IMR-90 (cell line): ENCODE measurements at regions not wholly inside any gene's neighbourhood (a gene's known extent, or its start where the extent isn't known, plus 50 kb on each side); places are given as distances from the start of the nearest gene placed in this dataset.

ENCODE experiments used
- ATAC-seq: fragments of 200-7000 bp; cut with Tn5 transposase; 2 replicates; pipeline ENCODE4 v1.9.1; 2020; ENCODE audit warnings: low read depth, mild to moderate bottlenecking, moderate library complexity
- BruUV-seq: library from RNA; stranded (reverse); fragments of 400-500 nt; replicated peaks from 2 replicates; lab custom pipeline; 2021; lab: Mats Ljungman, UMichigan
- CTCF ChIA-PET: fragments of 300-600 bp; formaldehyde crosslinking; extraction: SDS; loops from one replicate; lab custom pipeline; 2021; ENCODE audit warnings: antibody characterized with exemption; lab: Yijun Ruan, JAX
- POLR2A ChIA-PET: fragments of 300-600 bp; sonication (Branson Sonifier 250); formaldehyde crosslinking; loops from one replicate; lab custom pipeline; 2022; ENCODE audit warnings: antibody characterized with exemption; ENCODE audit not compliant: unreplicated experiment; lab: Charles Lee
- DNase-seq: peaks from one replicate; pipeline ENCODE4 v3.0.0; 2013
- H2AFZ ChIP-seq: replicated peaks from 2 replicates; pipeline ENCODE3; 2013; ENCODE audit warnings: low read length, mild to moderate bottlenecking; ENCODE audit not compliant: poor library complexity
- H2AK5ac ChIP-seq: 2 replicates; pipeline ENCODE4 v1.6.1; 2013; ENCODE audit warnings: low read depth, low read length, inconsistent platforms
- H2AK9ac ChIP-seq: replicated peaks from 2 replicates; pipeline ENCODE3; 2013; ENCODE audit warnings: mild to moderate bottlenecking, low read depth, low read length, moderate library complexity; ENCODE audit not compliant: poor library complexity
- H2BK120ac ChIP-seq: 2 replicates; pipeline ENCODE4 v1.6.1; 2013; ENCODE audit warnings: low read depth, low read length, inconsistent platforms
- H2BK15ac ChIP-seq: 3 replicates; pipeline ENCODE4 v1.6.1; 2013; ENCODE audit warnings: low read depth, low read length, inconsistent platforms
- H2BK20ac ChIP-seq: 2 replicates; pipeline ENCODE4 v1.6.1; 2013; ENCODE audit warnings: low read depth, mild to moderate bottlenecking, inconsistent platforms, low read length, moderate library complexity
- H2BK5ac ChIP-seq: 2 replicates; pipeline ENCODE4 v1.6.1; 2013; ENCODE audit warnings: mild to moderate bottlenecking, low read depth, low read length, inconsistent platforms; ENCODE audit not compliant: poor library complexity, severe bottlenecking
- H3K14ac ChIP-seq: replicated peaks from 2 replicates; pipeline ENCODE4 v1.6.1; 2013; ENCODE audit warnings: low read depth, low read length, inconsistent platforms
- H3K18ac ChIP-seq: 2 replicates; pipeline ENCODE4 v1.6.1; 2013; ENCODE audit warnings: low read depth, low read length, control low read depth
- H3K23ac ChIP-seq: 2 replicates; pipeline ENCODE4 v1.6.1; 2013; ENCODE audit warnings: low read depth, low read length, inconsistent platforms
- H3K27ac ChIP-seq: 2 replicates; pipeline ENCODE4 v1.5.1; 2013; ENCODE audit warnings: mild to moderate bottlenecking, control low read depth, low read length; ENCODE audit not compliant: insufficient read depth
- H3K27me3 ChIP-seq: 2 replicates; pipeline ENCODE4 v1.6.1; 2013; ENCODE audit warnings: low read length; ENCODE audit not compliant: control insufficient read depth, insufficient read depth
- H3K36me3 ChIP-seq: 2 replicates; pipeline ENCODE4 v1.6.1; 2013; ENCODE audit warnings: low read length, mixed read lengths; ENCODE audit not compliant: control insufficient read depth, insufficient read depth
- H3K4ac ChIP-seq: 2 replicates; pipeline ENCODE4 v1.6.1; 2013; ENCODE audit warnings: low read depth, low read length, inconsistent platforms
- H3K4me1 ChIP-seq: 2 replicates; pipeline ENCODE4 v1.6.1; 2013; ENCODE audit warnings: low read length, mixed read lengths; ENCODE audit not compliant: control insufficient read depth, insufficient read depth
- H3K4me2 ChIP-seq: 2 replicates; pipeline ENCODE4 v1.6.1; 2013; ENCODE audit warnings: low read depth, mild to moderate bottlenecking, control low read depth, low read length, moderate library complexity
- H3K4me3 ChIP-seq: 2 replicates; pipeline ENCODE4 v1.5.1; 2013; ENCODE audit warnings: low read depth, mild to moderate bottlenecking, control low read depth, low read length, moderate library complexity; ENCODE audit not compliant: insufficient read depth
- H3K56ac ChIP-seq: 2 replicates; pipeline ENCODE4 v1.6.1; 2013; ENCODE audit warnings: low read length, inconsistent platforms; ENCODE audit not compliant: insufficient read depth; ENCODE audit errors: extremely low read depth
- H3K79me1 ChIP-seq, 2 experiments: 2 replicates each; pipeline ENCODE4 v1.6.1; 2013; ENCODE audit warnings: low read length in 2 of 2, inconsistent platforms in 1 of 2, low read depth in 1 of 2
- H3K9ac ChIP-seq: 2 replicates; pipeline ENCODE4 v1.6.1; 2013; ENCODE audit warnings: low read depth, low read length, control low read depth
- H3K9me1 ChIP-seq: 2 replicates; pipeline ENCODE4 v1.6.1; 2013; ENCODE audit warnings: low read length, inconsistent platforms; ENCODE audit not compliant: insufficient read depth
- H3K9me3 ChIP-seq: 2 replicates; pipeline ENCODE4 v1.6.1; 2013; ENCODE audit warnings: low read length; ENCODE audit not compliant: control insufficient read depth, insufficient read depth
- H4K20me1 ChIP-seq: 2 replicates; pipeline ENCODE4 v1.6.1; 2013; ENCODE audit warnings: low read length, inconsistent platforms; ENCODE audit not compliant: insufficient read depth
- H4K5ac ChIP-seq: 2 replicates; pipeline ENCODE4 v1.6.1; 2013; ENCODE audit warnings: mild to moderate bottlenecking, low read depth, low read length, control low read depth
- H4K8ac ChIP-seq, 2 experiments: 2 replicates each; pipeline ENCODE4 v1.6.1; 2013; ENCODE audit warnings: low read depth in 2 of 2, low read length in 2 of 2, control low read depth in 1 of 2, inconsistent platforms in 1 of 2
- H4K91ac ChIP-seq: 2 replicates; pipeline ENCODE4 v1.6.1; 2013; ENCODE audit warnings: low read depth, low read length, inconsistent platforms; ENCODE audit not compliant: insufficient read depth
- CHD1 ChIP-seq: IDR thresholded peaks from 2 replicates; pipeline ENCODE4 v1.6.1; 2012; ENCODE audit warnings: low read depth, low read length, improper control_type of control experiment
- MAZ ChIP-seq: IDR thresholded peaks from 2 replicates; pipeline ENCODE4 v1.6.1; 2012; ENCODE audit warnings: low read depth, mild to moderate bottlenecking, low read length, improper control_type of control experiment, moderate library complexity, borderline replicate concordance
- WGBS, 2 experiments: methylation state at CpG; one replicate each; pipeline versions ENCODE4 v1.1.5 to v1.1.7; 2013; ENCODE audit warnings: missing lambda C conversion rate in 2 of 2; ENCODE audit not compliant: insufficient read length in 1 of 2; ENCODE audit errors: extremely low coverage in 2 of 2; 5-methylcytosine and 5-hydroxymethylcytosine counted together
- dilution Hi-C: fragments of 300-500 bp; cut with HindIII; formaldehyde crosslinking; loops from one replicate; pipeline ENCODE4 v1.14.3; 2018; ENCODE audit warnings: low sequenced_read_pairs; ENCODE audit not compliant: unreplicated experiment
- in situ Hi-C: fragments of 300-500 bp; cut with MboI; formaldehyde crosslinking; loops from 3 replicates; pipeline ENCODE4 v1.14.3; 2019; ENCODE audit warnings: low sequenced_read_pairs, inconsistent platforms, mixed read lengths
- intact Hi-C: fragments of 100-400 bp; cut with micrococcal nuclease; formaldehyde crosslinking; loops from 2 replicates; pipeline ENCODE4 v1.10.0; 2022
- TF ChIP-seq, protein P1 (sequence below): fragments of 150-350 bp; IDR thresholded peaks from 2 replicates; pipeline ENCODE4 v1.6.1; 2016; ENCODE audit warnings: low read depth, mild to moderate bottlenecking, low read length, moderate library complexity, borderline replicate concordance

DNA sequence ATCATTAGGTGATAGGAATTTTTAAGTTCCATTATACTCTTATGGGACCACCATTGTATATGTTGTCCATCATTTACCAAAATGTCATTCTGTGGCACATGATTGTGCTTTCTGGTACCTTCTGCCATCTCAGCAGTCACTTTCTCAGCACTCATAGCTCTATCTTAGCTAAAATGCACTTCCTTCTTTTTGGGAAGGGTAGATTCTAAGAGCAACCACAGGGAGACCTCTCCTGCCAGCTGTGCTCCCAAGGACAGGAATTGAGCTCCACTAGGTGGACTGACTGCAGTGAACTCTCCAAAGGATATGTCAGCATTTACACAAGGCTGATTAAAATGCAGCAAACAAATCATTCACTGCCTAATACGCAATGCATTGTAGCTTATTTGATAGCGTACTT lies 91.8 kb upstream of the OBI1 start:
- Histone ChIP-seq H3K4me1 (no peaks in the 10 kb centered on the region), H2BK5ac (no peak overlapping the region), H3K27ac (no peak overlapping the region), H2BK120ac (no peak overlapping the region), H4K20me1 (no peaks in the 10 kb centered on the region), H2BK15ac (no peak overlapping the region), H3K23ac (no peak overlapping the region), H3K4me2 (no peak overlapping the region), H4K8ac (no peak overlapping the region), H3K9ac (no peak overlapping the region), H3K18ac (no peak overlapping the region), H2AFZ (no peak overlapping the region), H3K56ac (no peak overlapping the region), H3K9me1 (no peaks in the 10 kb centered on the region), H3K14ac (no peak overlapping the region), H2BK20ac (no peak overlapping the region), H4K5ac (no peak overlapping the region), H3K4ac (no peak overlapping the region), H3K36me3 (no peaks in the 10 kb centered on the region), H3K79me1 (no peaks in the 10 kb centered on the region), H3K9me3 (no peaks in the 10 kb centered on the region), H3K4me3 (no peak overlapping the region), H2AK9ac (no peak overlapping the region), H3K27me3 (no peaks in the 10 kb centered on the region), H4K91ac (no peak overlapping the region), H2AK5ac (no peak overlapping the region)
- ATAC-seq: no peak
- TF ChIP-seq MAZ: no peak
- TF ChIP-seq CHD1: no peak
- TF ChIP-seq, protein P1, sequence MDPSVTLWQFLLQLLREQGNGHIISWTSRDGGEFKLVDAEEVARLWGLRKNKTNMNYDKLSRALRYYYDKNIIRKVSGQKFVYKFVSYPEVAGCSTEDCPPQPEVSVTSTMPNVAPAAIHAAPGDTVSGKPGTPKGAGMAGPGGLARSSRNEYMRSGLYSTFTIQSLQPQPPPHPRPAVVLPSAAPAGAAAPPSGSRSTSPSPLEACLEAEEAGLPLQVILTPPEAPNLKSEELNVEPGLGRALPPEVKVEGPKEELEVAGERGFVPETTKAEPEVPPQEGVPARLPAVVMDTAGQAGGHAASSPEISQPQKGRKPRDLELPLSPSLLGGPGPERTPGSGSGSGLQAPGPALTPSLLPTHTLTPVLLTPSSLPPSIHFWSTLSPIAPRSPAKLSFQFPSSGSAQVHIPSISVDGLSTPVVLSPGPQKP: no peak
- intact Hi-C loops: no loop called here
- in situ Hi-C loops: no loop called here
- WGBS, 2 experiments: no CpG with 5 or more reads among the region's 2 CpGs
- POLR2A ChIA-PET: no interaction called here
- CTCF ChIA-PET: interaction anchor here (1.0 kb wide), 1 partner anchor 12 kb away, joined by 3 read pairs; no protein-coding TSS in a partner anchor
- dilution Hi-C loops: no loop called here
- DNase-seq: no peak
- BruUV-seq: no TSS peak
